ENCODE measurements at regions not wholly inside any gene's neighbourhood (a gene's known extent, or its start where the extent isn't known, plus 50 kb on each side); places are given as distances from the start of the nearest gene placed in this dataset.
A peak's percentile ranks its signal among the peaks of the same experiment; 100 is the strongest.
"Not testable (repeated sequence)": the region's sequence is repeated elsewhere in the genome, so short reads cannot be mapped to it uniquely, and the experiment has no call there.

GRCh38 chr9:40191403-40191802 lies 835.9 kb downstream of the SPATA31A1 start:
- H3K4me3 ChIP-seq; DNase-seq; H3K9me3 ChIP-seq; intact Hi-C loops (cut with DNase I); H3K27me3 ChIP-seq; ATAC-seq; H3K36me3 ChIP-seq (replicated peaks in 1 of 2; ENCODE audit: insufficient read depth in 1 of 2, low read depth in 2 of 2); H3K27ac ChIP-seq; H3K4me1 ChIP-seq: not testable (repeated sequence)
- WGBS, 2 donors: 27% methylated on average over 2 of the region's 5 CpGs; no CpG with 5 or more reads in 1 of the 2 donors

GRCh38 chr9:40192162-40192561 lies 836.7 kb downstream of the SPATA31A1 start:
- intact Hi-C loops (cut with DNase I); ATAC-seq; H3K4me1 ChIP-seq; H3K4me3 ChIP-seq; DNase-seq; H3K9me3 ChIP-seq; H3K27ac ChIP-seq; H3K36me3 ChIP-seq (replicated peaks in 1 of 2; ENCODE audit: insufficient read depth in 1 of 2, low read depth in 2 of 2); H3K27me3 ChIP-seq: not testable (repeated sequence)
- 80% methylated on average over 1 of the region's 2 CpGs; no CpG with 5 or more reads in 1 of the 2 donors for WGBS, 2 donors

GRCh38 chr9:40196165-40196714 lies 840.8 kb downstream of the SPATA31A1 start:
- H3K4me3 ChIP-seq; intact Hi-C loops (cut with DNase I); DNase-seq; ATAC-seq; H3K4me1 ChIP-seq; H3K9me3 ChIP-seq; H3K27me3 ChIP-seq; H3K36me3 ChIP-seq (replicated peaks in 1 of 2; ENCODE audit: insufficient read depth in 1 of 2, low read depth in 2 of 2); H3K27ac ChIP-seq: not testable (repeated sequence)
- 70 to 80% methylated on average over 11 to 13 of the region's 15 CpGs for WGBS, 2 donors

- H3K4me3 ChIP-seq; ATAC-seq; DNase-seq; H3K36me3 ChIP-seq (replicated peaks in 1 of 2; ENCODE audit: insufficient read depth in 1 of 2, low read depth in 2 of 2); H3K27ac ChIP-seq; H3K27me3 ChIP-seq; H3K9me3 ChIP-seq; intact Hi-C loops (cut with DNase I); H3K4me1 ChIP-seq: not testable (repeated sequence)
- WGBS, 2 donors: 92% methylated on average over 8 of the region's 18 CpGs; no CpG with 5 or more reads in 1 of the 2 donors
Observed at GRCh38 chr9:40196803-40197202, 841.3 kb downstream of the SPATA31A1 start.

GRCh38 chr9:40221596-40222233 lies 866.2 kb downstream of the SPATA31A1 start:
- H3K4me1 ChIP-seq; H3K4me3 ChIP-seq; H3K36me3 ChIP-seq (replicated peaks in 1 of 2; ENCODE audit: insufficient read depth in 1 of 2, low read depth in 2 of 2); ATAC-seq; H3K9me3 ChIP-seq; H3K27ac ChIP-seq; H3K27me3 ChIP-seq; intact Hi-C loops (cut with DNase I): not testable (repeated sequence)
- WGBS, 2 donors: 61% methylated on average over 8 of the region's 33 CpGs; no CpG with 5 or more reads in 1 of the 2 donors
- DNase-seq: peak in 1 of 4 donors; percentile 5

GRCh38 chr9:40222617-40223200 lies 867.2 kb downstream of the SPATA31A1 start:
- H3K9me3 ChIP-seq; H3K36me3 ChIP-seq (replicated peaks in 1 of 2; ENCODE audit: insufficient read depth in 1 of 2, low read depth in 2 of 2); H3K4me3 ChIP-seq; H3K4me1 ChIP-seq; intact Hi-C loops (cut with DNase I); H3K27ac ChIP-seq; H3K27me3 ChIP-seq: not testable (repeated sequence)
- WGBS, 2 donors: no CpG with 5 or more reads among the region's 43 CpGs
- ATAC-seq (peak; percentile 66), DNase-seq (peak; percentile 8 to 80 (median 66))
- TF ChIP-seq CTCF (IDR thresholded peaks at IDR 0.05): peak in 3 of 7 experiments; percentile 32 to 70 (median 44)

GRCh38 chr9:40223353-40223752 lies 867.9 kb downstream of the SPATA31A1 start:
- H3K27me3 ChIP-seq; H3K36me3 ChIP-seq (replicated peaks in 1 of 2; ENCODE audit: insufficient read depth in 1 of 2, low read depth in 2 of 2); ATAC-seq; H3K27ac ChIP-seq; intact Hi-C loops (cut with DNase I); H3K4me3 ChIP-seq; H3K9me3 ChIP-seq; H3K4me1 ChIP-seq: not testable (repeated sequence)
- DNase-seq: peak; percentile 2 to 50 (median 26)
- no CpG with 5 or more reads among the region's 33 CpGs for WGBS, 2 donors
